SK-N-SH (cell line): ENCODE measurements at regions not wholly inside any gene's neighbourhood (a gene's known extent, or its start where the extent isn't known, plus 50 kb on each side); places are given as distances from the start of the nearest gene placed in this dataset.

Source experiments
- CTCF ChIP-seq: fragments of 200-600 bp; sonication (generic); IDR thresholded peaks from 2 replicates; pipeline ENCODE4 v1.6.1; 2017; ENCODE audit warnings: antibody characterized with exemption, mild to moderate bottlenecking, moderate library complexity
- EP300 ChIP-seq, 2 experiments: IDR thresholded peaks; 2 replicates each; pipeline versions ENCODE4 v1.4.0 to v1.6.1; 2012; ENCODE audit warnings: borderline replicate concordance in 1 of 2, low read depth in 1 of 2, low read length in 1 of 2
- GATA2 ChIP-seq: sonication (generic); formaldehyde crosslinking; IDR thresholded peaks from 2 replicates; pipeline ENCODE4 v1.5.0; 2020; ENCODE audit warnings: mild to moderate bottlenecking, missing genetic modification reagents
- RAD21 ChIP-seq: IDR thresholded peaks from 2 replicates; pipeline ENCODE4 v1.6.1; 2012; ENCODE audit warnings: mild to moderate bottlenecking, low read length

DNA sequence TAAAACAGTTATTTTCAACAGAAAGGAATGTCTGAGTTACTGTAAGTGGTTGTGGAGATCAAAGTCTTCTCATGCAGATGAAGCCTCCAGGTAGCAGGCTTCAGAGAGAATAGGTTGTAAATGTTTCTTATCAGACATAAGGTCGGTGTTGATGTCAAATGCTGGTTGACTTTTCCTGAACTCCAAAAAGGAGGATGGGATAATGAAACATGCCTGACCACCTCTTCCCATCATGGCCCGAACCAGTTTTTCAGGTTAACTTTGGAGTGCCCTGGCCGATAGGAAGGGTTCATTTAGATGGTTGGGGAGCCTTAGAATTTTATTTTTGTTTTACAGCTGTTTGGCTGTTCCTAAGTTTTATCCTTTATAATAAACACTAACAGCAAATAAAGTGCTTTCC, 478.4 kb downstream of the ACTL7B start:
- no peak for TF ChIP-seq CTCF
- no peak for TF ChIP-seq EP300 (IDR thresholded peaks at IDR 0.05; ENCODE audit: borderline replicate concordance in 1 of 2, low read depth in 1 of 2, low read length in 1 of 2)
- no peak for TF ChIP-seq GATA2 (CRISPR knock-in tag)
- TF ChIP-seq RAD21: no peak
